SK-N-SH (cell line): ENCODE measurements at regions not wholly inside any gene's neighbourhood (a gene's known extent, or its start where the extent isn't known, plus 50 kb on each side); places are given as distances from the start of the nearest gene placed in this dataset.

Experiments
- CTCF ChIA-PET: fragments of 300-600, 350-600 bp; formaldehyde crosslinking; extraction: SDS; loops from one replicate; lab custom pipeline; 2021; lab: Yijun Ruan, JAX
- POLR2A ChIA-PET: fragments of 350-600 bp; sonication (Branson Sonifier 250); formaldehyde crosslinking; extraction: SDS; loops from one replicate; lab custom pipeline; 2020; ENCODE audit warnings: antibody characterized with exemption, inconsistent platforms; lab: Yijun Ruan, JAX
- DNase-seq: peaks from one replicate; pipeline ENCODE4 v3.0.0; 2012
- H2AFZ ChIP-seq: fragments of 200-600 bp; sonication (generic); 2 replicates; pipeline ENCODE4 v1.8.1; 2016; ENCODE audit warnings: antibody characterized with exemption, mild to moderate bottlenecking, low read depth
- H3F3A ChIP-seq: fragments of 200-600 bp; sonication (generic); replicated peaks from 2 replicates; pipeline ENCODE3; 2016; ENCODE audit warnings: antibody characterized with exemption, mild to moderate bottlenecking; ENCODE audit not compliant: insufficient read depth
- H3K27ac ChIP-seq, 2 experiments: fragments of 200-500 bp in 1 of 2; fragments of 200-600 bp in 1 of 2; sonication (Bioruptor generic) in 1 of 2; sonication (generic), shearing (Covaris generic) in 1 of 2; 2 replicates each; pipeline versions ENCODE4 v1.5.1 to v1.6.1; 2014 to 2016; ENCODE audit warnings: low read depth in 2 of 2, inconsistent platforms in 1 of 2, low read length in 1 of 2, mild to moderate bottlenecking in 1 of 2, mixed read lengths in 1 of 2
- H3K27me3 ChIP-seq: fragments of 200-600 bp; sonication (generic), shearing (Covaris generic); 2 replicates; pipeline ENCODE4 v1.6.1; 2016; ENCODE audit warnings: mixed run types; ENCODE audit not compliant: insufficient read depth
- H3K36me3 ChIP-seq, 2 experiments: fragments of 200-500 bp in 1 of 2; fragments of 200-600 bp in 1 of 2; sonication (Bioruptor generic) in 1 of 2; sonication (generic) in 1 of 2; replicated peaks in 1 of 2; 2 replicates each; pipeline versions ENCODE3 to v1.5.1; 2014 to 2016; ENCODE audit warnings: low read length in 1 of 2, mild to moderate bottlenecking in 1 of 2; ENCODE audit not compliant: insufficient read depth in 2 of 2, control insufficient read depth in 1 of 2
- H3K4me1 ChIP-seq, 2 experiments: fragments of 200-500 bp in 1 of 2; fragments of 200-600 bp in 1 of 2; sonication (Bioruptor generic) in 1 of 2; sonication (generic), shearing (Covaris generic) in 1 of 2; 2 replicates each; pipeline versions ENCODE4 v1.5.1 to v1.6.1; 2014 to 2016; ENCODE audit warnings: low read depth in 1 of 2, low read length in 1 of 2, mixed run types in 1 of 2; ENCODE audit not compliant: insufficient read depth in 2 of 2, control insufficient read depth in 1 of 2
- H3K4me2 ChIP-seq: fragments of 200-600 bp; sonication (generic), shearing (Covaris generic); 2 replicates; pipeline ENCODE4 v1.6.1; 2017; ENCODE audit warnings: mixed run types
- H3K4me3 ChIP-seq, 2 experiments: fragments of 200-500 bp in 1 of 2; fragments of 200-600 bp in 1 of 2; sonication (Bioruptor generic) in 1 of 2; sonication (generic), shearing (Covaris generic) in 1 of 2; 2 replicates each; pipeline versions ENCODE4 v1.5.1 to v1.8.1; 2014 to 2016; ENCODE audit warnings: low read depth in 2 of 2, inconsistent platforms in 1 of 2, low read length in 1 of 2, mild to moderate bottlenecking in 1 of 2, mixed read lengths in 1 of 2, moderate library complexity in 1 of 2
- H3K79me2 ChIP-seq: fragments of 200-600 bp; sonication (generic); 2 replicates; pipeline ENCODE4 v1.8.1; 2017; ENCODE audit warnings: mild to moderate bottlenecking; ENCODE audit not compliant: insufficient read depth
- H3K9ac ChIP-seq: fragments of 200-600 bp; sonication (generic); 2 replicates; pipeline ENCODE4 v1.6.1; 2017; ENCODE audit warnings: mixed run types
- H3K9me2 ChIP-seq: fragments of 200-600 bp; sonication (generic); 2 replicates; pipeline ENCODE4 v1.6.1; 2017; ENCODE audit warnings: mixed run types
- H3K9me3 ChIP-seq: fragments of 200-600 bp; sonication (generic); 2 replicates; pipeline ENCODE4 v1.6.1; 2017; ENCODE audit warnings: mixed run types, mild to moderate bottlenecking, moderate library complexity
- H4K20me1 ChIP-seq: fragments of 200-600 bp; sonication (generic); 2 replicates; pipeline ENCODE4 v1.6.1; 2017; ENCODE audit warnings: mild to moderate bottlenecking, mixed run types; ENCODE audit not compliant: insufficient read depth
- ELF1 ChIP-seq: IDR thresholded peaks from 2 replicates; pipeline ENCODE4 v1.4.0; 2012
- GATA2 ChIP-seq: sonication (generic); formaldehyde crosslinking; IDR thresholded peaks from 2 replicates; pipeline ENCODE4 v1.5.0; 2020; ENCODE audit warnings: mild to moderate bottlenecking, missing genetic modification reagents
- IRF3 ChIP-seq: fragments of 150-350 bp; IDR thresholded peaks from 2 replicates; pipeline ENCODE4 v1.6.1; 2016; ENCODE audit warnings: mild to moderate bottlenecking, low read depth, low read length
- MEF2A ChIP-seq: IDR thresholded peaks from 2 replicates; pipeline ENCODE4 v1.4.0; 2012; ENCODE audit warnings: low read depth, borderline replicate concordance
- NFIC ChIP-seq: IDR thresholded peaks from 2 replicates; pipeline ENCODE4 v1.4.0; 2012; ENCODE audit warnings: borderline replicate concordance
- POLR2AphosphoS5 ChIP-seq: IDR thresholded peaks from 2 replicates; pipeline ENCODE4 v1.6.1; 2012; ENCODE audit warnings: low read depth, low read length
- RAD21 ChIP-seq: IDR thresholded peaks from 2 replicates; pipeline ENCODE4 v1.6.1; 2012; ENCODE audit warnings: mild to moderate bottlenecking, low read length
- RCOR1 ChIP-seq: fragments of 150-350 bp; IDR thresholded peaks from 2 replicates; pipeline ENCODE4 v1.6.1; 2017; ENCODE audit warnings: antibody characterized with exemption, low read length
- RXRA ChIP-seq: IDR thresholded peaks from 2 replicates; pipeline ENCODE4 v1.4.0; 2012; ENCODE audit warnings: low read depth, mild to moderate bottlenecking, borderline replicate concordance
- TEAD4 ChIP-seq: IDR thresholded peaks from 2 replicates; pipeline ENCODE4 v1.4.0; 2012; ENCODE audit warnings: mild to moderate bottlenecking, borderline replicate concordance; ENCODE audit not compliant: insufficient read depth
- USF1 ChIP-seq: IDR thresholded peaks from 2 replicates; pipeline ENCODE4 v1.4.0; 2012; ENCODE audit warnings: low read depth, borderline replicate concordance
- WGBS: methylation state at CpG from one replicate; pipeline ENCODE4 v1.1.6; 2017; ENCODE audit warnings: low lambda C conversion rate; 5-methylcytosine and 5-hydroxymethylcytosine counted together
- TF ChIP-seq, protein P1 (sequence below): fragments of 150-350 bp; IDR thresholded peaks from 2 replicates; pipeline ENCODE4 v1.6.1; 2017; ENCODE audit warnings: antibody characterized with exemption, low read length, low read depth, borderline replicate concordance

GRCh38 chr3:188948281-188948996 lies 223.3 kb upstream of the TPRG1 start (continued):
- TF ChIP-seq USF1 = no peak
- no peak for TF ChIP-seq RCOR1
- TF ChIP-seq POLR2AphosphoS5 = peak; percentile 36; the same call in 1 of the 2 replicates
- TF ChIP-seq ELF1 = no peak
- no peak for TF ChIP-seq GATA2 (CRISPR knock-in tag)
- TF ChIP-seq NFIC = peak; percentile 87
- TF ChIP-seq RAD21 = no peak
- TF ChIP-seq MEF2A = no peak
- TF ChIP-seq RXRA = peak; percentile 87; the same call in 1 of the 2 replicates
- peak; percentile 52; the same call in 1 of the 2 replicates for TF ChIP-seq TEAD4
- TF ChIP-seq IRF3 = no peak

GRCh38 chr3:188948997-188949389 lies 222.8 kb upstream of the TPRG1 start:
- Histone ChIP-seq H4K20me1 (no peaks in the 10 kb centered on the region), H3K9ac (peak overlapping the region; percentile 65; the same call in 1 of the 2 replicates), H3K4me2 (peak overlapping the region; percentile 78), H3K27ac (peak overlapping the region; percentile 85 to 93), H3F3A (peaks cover 21% of the 10 kb centered on the region), H3K27me3 (no peaks in the 10 kb centered on the region), H3K36me3 (no peaks in the 10 kb centered on the region), H3K4me1 (peaks cover 24 to 30% of the 10 kb centered on the region in 2 experiments; a peak in 3 of 4 replicates), H2AFZ (no peak overlapping the region), H3K4me3 (0 out of 4 replicates have a peak overlapping the region, but pooled peaks of 1 of the 2 experiments have one; percentile 3), H3K9me2 (no peaks in the 10 kb centered on the region), H3K9me3 (no peaks in the 10 kb centered on the region), H3K79me2 (no peaks in the 10 kb centered on the region)
- 50% methylated on average over 4 of the region's 4 CpGs for WGBS
- DNase-seq = no peak
- POLR2A ChIA-PET = no interaction called here
- CTCF ChIA-PET = no interaction called here
- TF ChIP-seq, protein P1, sequence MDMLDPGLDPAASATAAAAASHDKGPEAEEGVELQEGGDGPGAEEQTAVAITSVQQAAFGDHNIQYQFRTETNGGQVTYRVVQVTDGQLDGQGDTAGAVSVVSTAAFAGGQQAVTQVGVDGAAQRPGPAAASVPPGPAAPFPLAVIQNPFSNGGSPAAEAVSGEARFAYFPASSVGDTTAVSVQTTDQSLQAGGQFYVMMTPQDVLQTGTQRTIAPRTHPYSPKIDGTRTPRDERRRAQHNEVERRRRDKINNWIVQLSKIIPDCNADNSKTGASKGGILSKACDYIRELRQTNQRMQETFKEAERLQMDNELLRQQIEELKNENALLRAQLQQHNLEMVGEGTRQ = no peak
- TF ChIP-seq IRF3 (no peak), RXRA (no peak)
